C4-2B (cell line): ENCODE measurements at regions not wholly inside any gene's neighbourhood (a gene's known extent, or its start where the extent isn't known, plus 50 kb on each side); places are given as distances from the start of the nearest gene placed in this dataset.

Experiments used
- CTCF ChIP-seq: fragments of 450-650 bp; conservative IDR thresholded peaks from 2 replicates; pipeline ENCODE4 v1.5.1; 2017; ENCODE audit warnings: mild to moderate bottlenecking
- ZFX ChIP-seq: fragments of 450-650 bp; IDR thresholded peaks from 2 replicates; pipeline ENCODE4 v1.6.1; 2017

- no peak for TF ChIP-seq CTCF
- no peak for TF ChIP-seq ZFX
Measured at GRCh38 chr2:217710211-217710765, 292.5 kb downstream of the TNS1 start.
